CD4-positive, alpha-beta T cell (primary cell): ENCODE measurements at regions not wholly inside any gene's neighbourhood (a gene's known extent, or its start where the extent isn't known, plus 50 kb on each side); places are given as distances from the start of the nearest gene placed in this dataset.

ENCODE experiments used
- ATAC-seq: fragments of 200-7000 bp; cut with Tn5 transposase; one replicate; pipeline ENCODE4 v1.10.0; 2022; ENCODE audit warnings: mild to moderate bottlenecking; ENCODE audit not compliant: poor library complexity
- CTCF ChIA-PET: fragments of 350-600 bp; sonication (Branson Sonifier 250); formaldehyde crosslinking; loops from one replicate; lab custom pipeline; 2021; ENCODE audit warnings: antibody characterized with exemption, inconsistent platforms; lab: Charles Lee
- POLR2A ChIA-PET: fragments of 350-600 bp; sonication (Branson Sonifier 250); formaldehyde crosslinking; loops from one replicate; lab custom pipeline; 2021; ENCODE audit warnings: antibody characterized with exemption, inconsistent platforms; lab: Charles Lee
- DNase-seq, 14 experiments: peaks; one replicate each; pipeline ENCODE4 v3.0.0-alpha.2; 2013 to 2020; ENCODE audit warnings: mixed read lengths in 2 of 14
- H3K27ac ChIP-seq, 2 donors: one replicate each; pipeline versions ENCODE4 v1.5.1 to v1.7.0; 2013; ENCODE audit warnings: low read length in 2 of 2, low read depth in 1 of 2, mild to moderate bottlenecking in 1 of 2
- H3K27me3 ChIP-seq, 2 experiments: 1 replicate in 1 of 2; 2 replicates in 1 of 2; pipeline versions ENCODE4 v1.6.1 to v1.7.0; 2013; ENCODE audit warnings: low read length in 2 of 2, control low read depth in 1 of 2, mild to moderate bottlenecking in 1 of 2, moderate library complexity in 1 of 2; ENCODE audit not compliant: insufficient read depth in 2 of 2, control insufficient read depth in 1 of 2
- H3K36me3 ChIP-seq: one replicate; pipeline ENCODE4 v1.6.1; 2013; ENCODE audit warnings: low read length, control low read depth; ENCODE audit not compliant: insufficient read depth
- H3K4me1 ChIP-seq: one replicate; pipeline ENCODE4 v1.6.1; 2013; ENCODE audit warnings: low read length, control low read depth; ENCODE audit not compliant: insufficient read depth
- H3K4me3 ChIP-seq: one replicate; pipeline ENCODE4 v1.5.1; 2013; ENCODE audit warnings: mild to moderate bottlenecking, low read length, moderate library complexity
- H3K9me3 ChIP-seq, 2 experiments: 1 replicate in 1 of 2; 2 replicates in 1 of 2; pipeline versions ENCODE4 v1.6.1 to v1.7.0; 2013; ENCODE audit warnings: low read length in 2 of 2, mild to moderate bottlenecking in 2 of 2, control low read depth in 1 of 2, moderate library complexity in 1 of 2; ENCODE audit not compliant: control insufficient read depth in 1 of 2, insufficient read depth in 1 of 2
- H3K27ac Mint-ChIP-seq: one replicate; pipeline ENCODE4 v1.8.0; 2020; ENCODE audit warnings: mixed read lengths
- H3K27me3 Mint-ChIP-seq: one replicate; pipeline ENCODE4 v1.8.0; 2021; ENCODE audit warnings: mixed read lengths
- H3K36me3 Mint-ChIP-seq: one replicate; pipeline ENCODE4 v1.8.0; 2021; ENCODE audit warnings: low read depth, mixed read lengths
- H3K4me1 Mint-ChIP-seq: one replicate; pipeline ENCODE4 v1.8.0; 2021; ENCODE audit warnings: low read depth, mixed read lengths
- H3K4me3 Mint-ChIP-seq: one replicate; pipeline ENCODE4 v1.8.0; 2020; ENCODE audit warnings: mild to moderate bottlenecking, mixed read lengths
- H3K9me3 Mint-ChIP-seq: one replicate; pipeline ENCODE4 v1.8.0; 2020; ENCODE audit warnings: mixed read lengths
- CTCF ChIP-seq: fragments of 200-600 bp; IDR thresholded peaks from one replicate; pipeline ENCODE4 v1.8.0; 2022; ENCODE audit warnings: antibody characterized with exemption, mild to moderate bottlenecking
- intact Hi-C, 2 experiments: fragments of 100-400 bp; cut with DNase I in 1 of 2; cut with micrococcal nuclease in 1 of 2; formaldehyde crosslinking; loops; one replicate each; pipeline versions ENCODE4 v1.15.1 to v1.9.0; 2023 to 2025; cut with DNase I, micrococcal nuclease

- no peaks in the 10 kb centered on the region for H3K36me3 ChIP-seq
- H3K27me3 Mint-ChIP-seq, result no peaks in the 10 kb centered on the region
- no peak overlapping the region for H3K27ac ChIP-seq
- no peak overlapping the region for H3K27ac Mint-ChIP-seq
- H3K4me1 Mint-ChIP-seq, result no peaks in the 10 kb centered on the region
- H3K27me3 ChIP-seq, result no peaks in the 10 kb centered on the region
- no peaks in the 10 kb centered on the region for H3K9me3 ChIP-seq
- no peaks in the 10 kb centered on the region for H3K9me3 Mint-ChIP-seq
- H3K36me3 Mint-ChIP-seq, result no peaks in the 10 kb centered on the region
- ATAC-seq (no peak), DNase-seq (no peak)
- H3K4me3 Mint-ChIP-seq, result no peak overlapping the region
- no peak overlapping the region for H3K4me3 ChIP-seq
- intact Hi-C loops, result no loop called here
- TF ChIP-seq CTCF, result no peak
- ChIA-PET CTCF (no interaction called here), POLR2A (no interaction called here)
- H3K4me1 ChIP-seq, result no peaks in the 10 kb centered on the region
These were observed 559.8 kb downstream of the TLL1 start for GRCh38 chr4:166432842-166433241.

- no peak for ATAC-seq
- Histone ChIP-seq H3K4me3 (no peak overlapping the region), H3K9me3 (no peaks in the 10 kb centered on the region), H3K27ac (no peak overlapping the region), H3K36me3 (no peaks in the 10 kb centered on the region), H3K27me3 (no peaks in the 10 kb centered on the region), H3K4me1 (no peaks in the 10 kb centered on the region)
- Mint-ChIP-seq H3K27ac (no peak overlapping the region), H3K9me3 (peaks cover 3% of the 10 kb centered on the region), H3K36me3 (no peaks in the 10 kb centered on the region), H3K27me3 (no peaks in the 10 kb centered on the region), H3K4me3 (no peak overlapping the region), H3K4me1 (no peaks in the 10 kb centered on the region)
- intact Hi-C loops, result no loop called here
- CTCF ChIA-PET, result no interaction called here
- TF ChIP-seq CTCF, result no peak
- POLR2A ChIA-PET, result no interaction called here
- DNase-seq, result no peak
These were observed 562.4 kb downstream of the TLL1 start for GRCh38 chr4:166435449-166435848.

- no peak for TF ChIP-seq CTCF
- POLR2A ChIA-PET, result no interaction called here
- Histone ChIP-seq H3K9me3 (peaks cover 0 to 8% of the 10 kb centered on the region in 2 experiments), H3K27ac (no peak overlapping the region), H3K36me3 (no peaks in the 10 kb centered on the region), H3K4me3 (no peak overlapping the region), H3K27me3 (no peaks in the 10 kb centered on the region), H3K4me1 (no peaks in the 10 kb centered on the region)
- CTCF ChIA-PET, result no interaction called here
- no peaks in the 10 kb centered on the region for H3K4me1 Mint-ChIP-seq
- DNase-seq (no peak), ATAC-seq (no peak)
- H3K27ac Mint-ChIP-seq, result no peak overlapping the region
- H3K36me3 Mint-ChIP-seq, result no peaks in the 10 kb centered on the region
- H3K27me3 Mint-ChIP-seq, result no peaks in the 10 kb centered on the region
- intact Hi-C loops, result no loop called here
- peaks cover 14% of the 10 kb centered on the region for H3K9me3 Mint-ChIP-seq
- no peak overlapping the region for H3K4me3 Mint-ChIP-seq
These were observed 585.7 kb downstream of the TLL1 start for GRCh38 chr4:166458756-166459155.
